NCI-H748 (cell line): ENCODE measurements at regions not wholly inside any gene's neighbourhood (a gene's known extent, or its start where the extent isn't known, plus 50 kb on each side); places are given as distances from the start of the nearest gene placed in this dataset.
"Not testable (repeated sequence)": the region's sequence is repeated elsewhere in the genome, so short reads cannot be mapped to it uniquely, and the experiment has no call there.

Source experiments
- DNase-seq: peaks from one replicate; lab custom pipeline; 2025; ENCODE audit not compliant: unreplicated experiment; lab: John Stamatoyannopoulos, UW

GRCh38 chrX:28205905-28206304 lies 224.7 kb upstream of the DCAF8L1 start:
- DNase-seq: peak; percentile 17

GRCh38 chrX:28205126-28205525 lies 223.9 kb upstream of the DCAF8L1 start:
- no peak for DNase-seq

DNA sequence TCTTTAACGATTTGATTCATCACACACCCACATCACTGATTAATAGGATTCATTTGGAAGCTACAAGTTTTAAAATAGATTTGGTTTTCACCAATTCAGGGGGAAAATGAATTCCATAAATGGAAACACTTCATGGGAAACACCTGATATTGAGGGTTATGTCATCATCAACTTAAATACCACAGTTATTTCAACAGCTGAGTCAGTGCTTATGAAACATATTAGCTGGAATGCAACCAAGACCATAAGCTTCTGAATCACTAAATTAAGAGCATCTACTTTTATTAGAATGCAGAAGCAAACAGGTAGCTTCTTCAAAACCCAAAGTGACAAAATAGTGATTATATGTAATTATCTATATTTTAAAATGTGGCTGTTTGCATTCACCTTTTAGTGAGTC lies 207.8 kb upstream of the DCAF8L1 start:
- no peak for DNase-seq

GRCh38 chrX:28188526-28188925 lies 207.3 kb upstream of the DCAF8L1 start:
- no peak for DNase-seq

- no peak for DNase-seq
Observed at GRCh38 chrX:28180096-28180495, 198.8 kb upstream of the DCAF8L1 start.

- DNase-seq: no peak
Observed at GRCh38 chrX:28178206-28178605, 197.0 kb upstream of the DCAF8L1 start.

- peak; percentile 46 for DNase-seq
Observed at GRCh38 chrX:28177202-28177601, 196.0 kb upstream of the DCAF8L1 start.

DNA sequence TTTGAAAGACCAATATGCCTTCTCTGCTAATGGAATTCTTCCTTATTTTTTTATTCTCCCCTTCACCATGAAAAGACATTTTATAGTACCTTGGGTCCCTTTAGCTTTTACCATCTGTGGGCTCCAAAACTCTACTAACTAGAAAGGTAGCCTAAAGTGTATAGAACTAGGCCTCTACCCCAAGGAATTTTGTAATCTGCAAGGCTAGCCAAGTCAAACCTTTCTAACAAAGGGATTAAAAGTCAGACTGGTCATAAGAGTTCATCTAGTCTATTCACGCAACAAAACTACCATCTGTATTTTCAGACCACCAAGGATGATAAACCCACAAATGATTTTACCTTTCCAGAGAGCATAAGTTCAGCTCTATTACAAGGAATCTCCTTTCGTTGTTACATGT lies 189.5 kb upstream of the DCAF8L1 start:
- no peak for DNase-seq

- no peak for DNase-seq
Observed at GRCh38 chrX:28158019-28158777, 176.9 kb upstream of the DCAF8L1 start.

GRCh38 chrX:28152263-28152662 lies 171.0 kb upstream of the DCAF8L1 start:
- DNase-seq: not testable (repeated sequence)

DNA sequence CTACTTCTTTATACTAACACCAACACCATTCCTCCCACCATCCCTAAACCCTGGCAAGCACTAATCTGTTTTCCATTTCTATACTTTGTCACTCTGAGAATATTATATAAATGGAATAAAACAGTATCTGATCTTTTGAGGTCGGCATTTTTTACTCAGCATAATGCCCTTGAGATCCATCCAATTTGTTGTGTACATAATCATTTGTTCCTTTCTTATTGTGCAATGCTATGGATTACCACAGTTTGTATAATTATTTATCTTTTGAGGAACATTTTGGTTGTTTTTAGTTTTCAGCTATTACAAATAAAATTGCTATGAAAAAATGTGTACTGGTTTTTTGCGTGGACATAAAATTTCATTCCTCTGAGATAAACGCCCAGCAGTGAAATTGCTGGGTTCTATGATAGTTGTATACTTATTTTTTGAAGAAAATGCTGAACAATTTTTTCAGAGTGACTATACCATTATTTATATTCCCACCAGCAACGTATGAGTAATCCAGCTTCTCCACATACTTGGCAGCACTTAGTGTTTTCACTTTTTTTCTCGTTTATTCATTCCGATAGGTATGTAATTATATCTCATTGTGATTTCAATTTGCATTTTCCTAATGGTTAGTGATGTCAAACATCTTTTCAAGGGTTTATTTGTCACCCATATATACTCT lies 154.3 kb upstream of the DCAF8L1 start:
- no peak for DNase-seq

- no peak for DNase-seq
Observed at GRCh38 chrX:28133763-28134162, 152.5 kb upstream of the DCAF8L1 start.

DNA sequence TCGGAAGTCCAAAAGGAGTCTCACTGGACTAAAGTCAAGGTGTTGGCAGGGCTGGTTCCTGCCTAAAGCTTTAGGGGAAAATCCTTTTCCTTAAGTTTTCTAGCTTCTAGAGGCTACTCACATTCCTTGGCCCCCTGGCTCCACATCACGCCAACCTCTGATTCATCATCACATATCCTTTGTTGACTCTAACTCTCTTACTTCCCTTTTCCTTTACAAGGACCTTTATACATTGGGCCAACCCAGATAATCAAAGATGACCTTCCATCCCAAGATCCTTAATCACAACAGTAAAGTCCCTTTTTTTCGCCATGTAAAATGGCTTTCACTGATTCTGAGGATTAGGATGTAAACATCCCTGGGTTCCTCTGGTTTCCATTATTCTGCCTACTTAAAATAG lies 146.4 kb upstream of the DCAF8L1 start:
- DNase-seq: no peak

- DNase-seq: no peak
Observed at GRCh38 chrX:28126886-28127285, 145.6 kb upstream of the DCAF8L1 start.

DNA sequence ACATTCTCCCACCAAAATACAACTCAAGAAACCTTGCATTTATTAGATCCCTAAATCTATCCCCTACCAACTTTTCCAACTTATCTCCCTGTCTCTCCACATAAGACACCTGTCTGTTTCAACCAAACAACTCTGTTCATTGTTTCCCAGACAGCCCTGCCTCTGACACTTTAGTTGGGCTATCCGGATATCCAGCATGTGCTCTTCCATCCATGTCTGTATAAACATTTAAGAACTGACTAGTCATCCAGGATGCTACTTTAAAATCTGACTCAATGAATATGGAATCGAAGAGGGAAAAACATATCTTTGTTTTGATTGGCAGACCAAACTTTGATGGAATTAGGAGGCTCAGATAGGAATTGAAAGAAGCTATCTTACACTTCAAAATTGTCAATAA lies 143.2 kb upstream of the DCAF8L1 start:
- no peak for DNase-seq

DNA sequence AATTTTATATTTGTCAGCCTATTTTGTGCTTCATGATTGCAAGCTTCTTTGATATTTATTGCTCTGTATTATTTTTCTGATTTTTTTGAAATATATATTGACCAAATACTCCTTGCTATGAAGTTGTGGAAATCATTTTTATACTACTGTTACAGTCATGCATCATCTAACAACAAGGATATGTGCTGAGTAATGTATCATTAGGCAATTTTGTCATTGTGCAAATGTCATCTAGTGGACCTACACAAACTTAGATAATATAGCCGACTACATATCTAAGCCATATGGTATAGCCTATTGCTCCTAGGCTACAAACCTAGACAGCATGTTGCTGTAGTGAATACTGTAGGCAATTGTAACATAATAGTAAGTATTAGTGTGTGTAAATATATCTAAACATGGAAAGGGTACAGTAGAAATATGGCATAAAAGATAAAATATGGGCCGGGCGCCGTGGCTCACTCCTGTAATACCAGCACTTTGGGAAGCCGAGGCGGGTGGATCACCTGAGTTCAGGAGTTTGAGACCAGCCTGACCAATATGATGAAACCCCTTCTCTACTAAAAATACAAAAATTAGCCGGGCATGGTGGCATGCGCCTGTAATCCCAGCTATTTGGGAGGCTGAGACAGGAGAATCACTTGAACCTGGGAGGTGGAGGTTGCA lies 139.5 kb upstream of the DCAF8L1 start:
- DNase-seq: not testable (repeated sequence)

GRCh38 chrX:28120072-28120471 lies 138.8 kb upstream of the DCAF8L1 start:
- no peak for DNase-seq

DNA sequence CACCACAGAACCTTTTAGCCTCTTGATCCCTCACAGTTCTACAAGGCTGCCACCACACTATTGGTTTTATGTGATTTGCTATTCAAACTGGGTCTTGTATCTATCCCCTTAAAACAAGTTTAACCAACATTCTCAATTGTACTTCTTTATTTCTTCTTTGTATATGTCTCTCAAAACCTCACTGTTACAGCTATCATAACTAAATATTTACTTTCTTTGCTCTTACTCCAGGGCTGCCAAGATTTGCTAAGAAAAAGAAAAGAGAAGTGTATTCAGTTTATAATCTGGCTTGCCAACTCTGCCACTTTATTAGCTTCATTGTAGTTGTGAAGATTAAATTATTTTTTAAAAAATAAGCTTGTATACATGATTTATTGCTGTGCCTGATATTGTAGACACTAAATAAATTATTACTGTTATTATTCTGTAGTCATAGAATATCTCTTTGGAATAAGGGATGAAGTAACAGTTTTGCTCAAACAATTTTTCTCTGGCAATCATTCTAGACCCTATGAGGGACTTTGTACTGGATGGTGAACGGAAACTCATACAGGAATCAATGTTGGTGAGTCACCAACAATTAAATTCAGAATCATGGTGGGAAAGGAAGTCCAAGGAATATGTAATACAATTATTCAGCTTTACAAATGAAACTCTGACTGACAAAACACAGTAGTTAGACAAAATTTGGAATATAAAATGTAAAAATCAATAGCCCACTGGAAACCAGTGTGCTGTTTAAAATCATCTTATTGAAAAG lies 127.1 kb upstream of the DCAF8L1 start:
- no peak for DNase-seq

DNA sequence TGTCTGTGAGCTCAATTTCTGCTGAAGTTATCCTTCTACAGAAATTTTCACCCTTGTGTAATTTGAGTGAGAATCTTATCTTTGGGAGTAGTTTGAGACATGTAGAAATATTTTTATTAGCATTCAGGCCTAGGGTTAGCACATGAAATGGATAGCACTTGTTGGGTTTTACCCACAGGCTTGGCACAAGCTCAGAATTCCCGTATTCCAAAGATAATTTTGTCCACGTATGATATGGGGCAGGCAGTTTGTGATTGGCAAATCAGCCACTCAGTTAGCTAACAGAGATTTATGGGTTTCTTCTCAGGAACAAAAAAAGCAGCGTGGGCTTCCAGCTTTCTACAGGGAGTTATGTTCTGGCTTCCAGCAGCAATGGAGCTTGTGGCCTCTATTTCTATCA lies 117.9 kb upstream of the DCAF8L1 start:
- DNase-seq: no peak

- DNase-seq: no peak
Observed at GRCh38 chrX:28085653-28086052, 104.4 kb upstream of the DCAF8L1 start.

- DNase-seq: peak; percentile 4
Observed at GRCh38 chrX:28058901-28059300, 77.7 kb upstream of the DCAF8L1 start.
